Ectodermal cell (in vitro differentiated cells): ENCODE measurements at regions not wholly inside any gene's neighbourhood (a gene's known extent, or its start where the extent isn't known, plus 50 kb on each side); places are given as distances from the start of the nearest gene placed in this dataset.
"Not testable (repeated sequence)": the region's sequence is repeated elsewhere in the genome, so short reads cannot be mapped to it uniquely, and the experiment has no call there.

Experiments used
- H3K27ac ChIP-seq: 2 replicates; pipeline ENCODE4 v1.7.0; 2013; ENCODE audit warnings: mild to moderate bottlenecking, low read depth, low read length; ENCODE audit not compliant: insufficient read depth, poor library complexity, severe bottlenecking
- H3K27me3 ChIP-seq: 2 replicates; pipeline ENCODE4 v1.7.0; 2013; ENCODE audit warnings: mild to moderate bottlenecking, low read length; ENCODE audit not compliant: insufficient read depth, control insufficient read depth, poor library complexity, severe bottlenecking
- H3K36me3 ChIP-seq: one replicate; pipeline ENCODE4 v1.7.0; 2013; ENCODE audit warnings: low read length; ENCODE audit not compliant: control insufficient read depth, insufficient read depth
- H3K4me1 ChIP-seq: one replicate; pipeline ENCODE4 v1.7.0; 2013; ENCODE audit warnings: low read length; ENCODE audit not compliant: control insufficient read depth, insufficient read depth
- H3K4me3 ChIP-seq: 2 replicates; pipeline ENCODE4 v1.7.0; 2013; ENCODE audit warnings: low read depth, low read length, control low read depth; ENCODE audit not compliant: insufficient read depth
- H3K9me3 ChIP-seq: 2 replicates; pipeline ENCODE4 v1.7.0; 2013; ENCODE audit warnings: mild to moderate bottlenecking, low read length, moderate library complexity; ENCODE audit not compliant: control insufficient read depth
- WGBS, 2 experiments: methylation state at CpG; one replicate each; pipeline ENCODE4 v1.1.7; 2013; ENCODE audit warnings: missing lambda C conversion rate in 2 of 2; 5-methylcytosine and 5-hydroxymethylcytosine counted together

GRCh38 chr12:126443977-126444376 is 1378.7 kb downstream of the AACS start:
- Histone ChIP-seq H3K27me3 (no peaks in the 10 kb centered on the region), H3K27ac (no peak overlapping the region), H3K36me3 (no peaks in the 10 kb centered on the region), H3K4me3 (no peak overlapping the region), H3K9me3 (no peaks in the 10 kb centered on the region), H3K4me1 (no peaks in the 10 kb centered on the region)
- WGBS, 2 experiments = 85 to 92% methylated on average over 7 of the region's 7 CpGs

- no peaks in the 10 kb centered on the region for H3K27me3 ChIP-seq
- H3K9me3 ChIP-seq = no peaks in the 10 kb centered on the region
- WGBS, 2 experiments = 76 to 81% methylated on average over 5 of the region's 5 CpGs
- no peaks in the 10 kb centered on the region for H3K4me1 ChIP-seq
- H3K27ac ChIP-seq = no peak overlapping the region
- H3K36me3 ChIP-seq = no peaks in the 10 kb centered on the region
- no peak overlapping the region for H3K4me3 ChIP-seq
Observed at GRCh38 chr12:126447346-126447745, 1382.1 kb downstream of the AACS start.

GRCh38 chr12:126451809-126452208 is 1386.6 kb downstream of the AACS start:
- H3K27ac ChIP-seq = no peak overlapping the region
- WGBS, 2 experiments = 75 to 79% methylated on average over 4 of the region's 4 CpGs

GRCh38 chr12:126452686-126453085 is 1387.5 kb downstream of the AACS start:
- H3K4me3 ChIP-seq, H3K4me1 ChIP-seq, H3K27me3 ChIP-seq, H3K9me3 ChIP-seq, H3K36me3 ChIP-seq, H3K27ac ChIP-seq: not testable (repeated sequence)
- WGBS, 2 experiments = 89 to 95% methylated on average over 9 of the region's 9 CpGs

More at GRCh38 chr12:126451809-126452208, 1386.6 kb downstream of the AACS start:
- Histone ChIP-seq H3K27me3 (no peaks in the 10 kb centered on the region), H3K4me1 (no peaks in the 10 kb centered on the region), H3K9me3 (no peaks in the 10 kb centered on the region), H3K4me3 (no peak overlapping the region), H3K36me3 (no peaks in the 10 kb centered on the region)

GRCh38 chr12:126454581-126454980 is 1389.3 kb downstream of the AACS start:
- Histone ChIP-seq H3K27ac (no peak overlapping the region), H3K4me3 (no peak overlapping the region), H3K36me3 (no peaks in the 10 kb centered on the region), H3K27me3 (no peaks in the 10 kb centered on the region), H3K9me3 (no peaks in the 10 kb centered on the region), H3K4me1 (no peaks in the 10 kb centered on the region)
- WGBS, 2 experiments = 78 to 84% methylated on average over 5 of the region's 5 CpGs

- no peak overlapping the region for H3K27ac ChIP-seq
- no peak overlapping the region for H3K4me3 ChIP-seq
- no peaks in the 10 kb centered on the region for H3K4me1 ChIP-seq
- 95 to 96% methylated on average over 13 of the region's 13 CpGs for WGBS, 2 experiments
- H3K27me3 ChIP-seq = no peaks in the 10 kb centered on the region
- no peaks in the 10 kb centered on the region for H3K36me3 ChIP-seq
- H3K9me3 ChIP-seq = no peaks in the 10 kb centered on the region
Observed at GRCh38 chr12:126457776-126458175, 1392.5 kb downstream of the AACS start.

- Histone ChIP-seq H3K4me3 (no peak overlapping the region), H3K27ac (no peak overlapping the region), H3K9me3 (no peaks in the 10 kb centered on the region), H3K27me3 (no peaks in the 10 kb centered on the region), H3K36me3 (no peaks in the 10 kb centered on the region), H3K4me1 (no peaks in the 10 kb centered on the region)
- WGBS, 2 experiments = 92 to 95% methylated on average over 4 to 5 of the region's 5 CpGs
Observed at GRCh38 chr12:126464153-126464552, 1398.9 kb downstream of the AACS start.

- H3K27me3 ChIP-seq = no peaks in the 10 kb centered on the region
- no peaks in the 10 kb centered on the region for H3K9me3 ChIP-seq
- H3K4me3 ChIP-seq = no peak overlapping the region
- H3K36me3 ChIP-seq = no peaks in the 10 kb centered on the region
- 89 to 92% methylated on average over 2 of the region's 2 CpGs for WGBS, 2 experiments
- no peaks in the 10 kb centered on the region for H3K4me1 ChIP-seq
- H3K27ac ChIP-seq = no peak overlapping the region
Observed at GRCh38 chr12:126469211-126469610, 1404.0 kb downstream of the AACS start.

- Histone ChIP-seq H3K9me3 (peaks cover 2% of the 10 kb centered on the region), H3K27me3 (no peaks in the 10 kb centered on the region), H3K4me1 (no peaks in the 10 kb centered on the region), H3K27ac (no peak overlapping the region), H3K4me3 (no peak overlapping the region), H3K36me3 (no peaks in the 10 kb centered on the region)
- 90 to 98% methylated on average over 3 of the region's 3 CpGs for WGBS, 2 experiments
Observed at GRCh38 chr12:126474703-126475102, 1409.5 kb downstream of the AACS start.

GRCh38 chr12:126480451-126480850 is 1415.2 kb downstream of the AACS start:
- no peak overlapping the region for H3K4me3 ChIP-seq
- H3K4me1 ChIP-seq = no peaks in the 10 kb centered on the region
- peaks cover 2% of the 10 kb centered on the region for H3K9me3 ChIP-seq
- H3K36me3 ChIP-seq = no peaks in the 10 kb centered on the region
- no peaks in the 10 kb centered on the region for H3K27me3 ChIP-seq
- no peak overlapping the region for H3K27ac ChIP-seq
- WGBS, 2 experiments = 59 to 60% methylated on average over 9 to 10 of the region's 10 CpGs

- Histone ChIP-seq H3K9me3 (peaks cover 1% of the 10 kb centered on the region), H3K4me3 (no peak overlapping the region), H3K27me3 (no peaks in the 10 kb centered on the region), H3K27ac (no peak overlapping the region), H3K4me1 (no peaks in the 10 kb centered on the region), H3K36me3 (no peaks in the 10 kb centered on the region)
- WGBS, 2 experiments = 95 to 97% methylated on average over 4 to 6 of the region's 6 CpGs
Observed at GRCh38 chr12:126481688-126482087, 1416.5 kb downstream of the AACS start.
